Large intestine (tissue), 3 donors: ENCODE measurements at regions not wholly inside any gene's neighbourhood (a gene's known extent, or its start where the extent isn't known, plus 50 kb on each side); places are given as distances from the start of the nearest gene placed in this dataset.
"Not testable (repeated sequence)": the region's sequence is repeated elsewhere in the genome, so short reads cannot be mapped to it uniquely, and the experiment has no call there.

Source experiments
- DNase-seq, 2 donors: peaks; one replicate each; pipeline versions ENCODE4 v3.0.0 to v3.0.0-alpha.2; 2013
- H3K27ac ChIP-seq: one replicate; pipeline ENCODE4 v1.5.1; 2013; ENCODE audit warnings: low read length
- H3K27me3 ChIP-seq: 2 replicates; pipeline ENCODE4 v1.6.1; 2013; ENCODE audit warnings: low read length; ENCODE audit not compliant: control insufficient read depth, insufficient read depth
- H3K36me3 ChIP-seq: 2 replicates; pipeline ENCODE4 v1.6.1; 2013; ENCODE audit warnings: low read length; ENCODE audit not compliant: control insufficient read depth, insufficient read depth
- H3K4me1 ChIP-seq: one replicate; pipeline ENCODE4 v1.6.1; 2013; ENCODE audit warnings: low read length; ENCODE audit not compliant: control insufficient read depth, insufficient read depth
- H3K4me3 ChIP-seq: one replicate; pipeline ENCODE4 v1.5.1; 2013; ENCODE audit warnings: low read length
- H3K9me3 ChIP-seq: one replicate; pipeline ENCODE4 v1.6.1; 2013; ENCODE audit warnings: mild to moderate bottlenecking, low read depth, low read length, moderate library complexity; ENCODE audit not compliant: control insufficient read depth
- WGBS: methylation state at CpG from one replicate; pipeline ENCODE4 v1.1.5; 2013; ENCODE audit warnings: low lambda C conversion rate; ENCODE audit not compliant: insufficient coverage; 5-methylcytosine and 5-hydroxymethylcytosine counted together

- 100% methylated on average over 2 of the region's 6 CpGs for WGBS
Observed at GRCh38 chr9:108750661-108751215, 105.0 kb downstream of the ACTL7B start.

GRCh38 chr9:108748776-108749175, 107.0 kb downstream of the ACTL7B start:
- H3K27ac ChIP-seq, result peak overlapping the region; percentile 74

More at GRCh38 chr9:108750661-108751215, 105.0 kb downstream of the ACTL7B start:
- no peak overlapping the region for H3K27ac ChIP-seq
- H3K9me3 ChIP-seq, result no peaks in the 10 kb centered on the region
- H3K27me3 ChIP-seq, result no peaks in the 10 kb centered on the region
- no peak for DNase-seq
- H3K36me3 ChIP-seq, result no peaks in the 10 kb centered on the region
- no peak overlapping the region for H3K4me3 ChIP-seq
- peaks cover 8% of the 10 kb centered on the region for H3K4me1 ChIP-seq

GRCh38 chr9:108746864-108747263, 108.9 kb downstream of the ACTL7B start:
- H3K36me3 ChIP-seq, result no peaks in the 10 kb centered on the region
- DNase-seq, result no peak
- H3K9me3 ChIP-seq, result no peaks in the 10 kb centered on the region
- H3K4me3 ChIP-seq, result no peak overlapping the region
- peaks cover 12% of the 10 kb centered on the region for H3K4me1 ChIP-seq
- no peaks in the 10 kb centered on the region for H3K27me3 ChIP-seq
- no CpG with 5 or more reads among the region's 2 CpGs for WGBS
- no peak overlapping the region for H3K27ac ChIP-seq

More at GRCh38 chr9:108748776-108749175, 107.0 kb downstream of the ACTL7B start:
- H3K27me3 ChIP-seq, result no peaks in the 10 kb centered on the region
- H3K4me1 ChIP-seq, result peaks cover 12% of the 10 kb centered on the region
- DNase-seq, result peak; percentile 80 to 92
- H3K36me3 ChIP-seq, result no peaks in the 10 kb centered on the region
- no peak overlapping the region for H3K4me3 ChIP-seq
- H3K9me3 ChIP-seq, result no peaks in the 10 kb centered on the region

GRCh38 chr9:108746001-108746400, 109.8 kb downstream of the ACTL7B start:
- Histone ChIP-seq H3K27ac (no peak overlapping the region), H3K36me3 (no peaks in the 10 kb centered on the region), H3K4me3 (no peak overlapping the region), H3K4me1 (peaks cover 12% of the 10 kb centered on the region), H3K9me3 (no peaks in the 10 kb centered on the region), H3K27me3 (no peaks in the 10 kb centered on the region)
- DNase-seq, result no peak
- no CpG with 5 or more reads among the region's 3 CpGs for WGBS

- Histone ChIP-seq H3K27ac (no peak overlapping the region), H3K4me3 (no peak overlapping the region), H3K36me3 (no peaks in the 10 kb centered on the region), H3K9me3 (no peaks in the 10 kb centered on the region), H3K4me1 (peaks cover 12% of the 10 kb centered on the region), H3K27me3 (no peaks in the 10 kb centered on the region)
- DNase-seq, result no peak
- 75% methylated on average over 2 of the region's 2 CpGs for WGBS
Observed at GRCh38 chr9:108744641-108745040, 111.1 kb downstream of the ACTL7B start.

GRCh38 chr9:108743901-108744371, 111.8 kb downstream of the ACTL7B start:
- H3K27ac ChIP-seq, result no peak overlapping the region
- no peaks in the 10 kb centered on the region for H3K36me3 ChIP-seq
- H3K4me1 ChIP-seq, result peaks cover 8% of the 10 kb centered on the region
- no peaks in the 10 kb centered on the region for H3K9me3 ChIP-seq
- no peaks in the 10 kb centered on the region for H3K27me3 ChIP-seq
- no CpG with 5 or more reads among the region's 6 CpGs for WGBS
- DNase-seq, result no peak
- H3K4me3 ChIP-seq, result no peak overlapping the region

- no CpG with 5 or more reads among the region's 2 CpGs for WGBS
- no peak overlapping the region for H3K27ac ChIP-seq
Observed at GRCh38 chr9:108743416-108743815, 112.4 kb downstream of the ACTL7B start.

GRCh38 chr9:108742191-108742590, 113.6 kb downstream of the ACTL7B start:
- DNase-seq, result no peak
- WGBS, result 40% methylated on average over 1 of the region's 5 CpGs
- peaks cover 4% of the 10 kb centered on the region for H3K4me1 ChIP-seq
- H3K27ac ChIP-seq, result no peak overlapping the region
- no peaks in the 10 kb centered on the region for H3K36me3 ChIP-seq
- no peak overlapping the region for H3K4me3 ChIP-seq
- no peaks in the 10 kb centered on the region for H3K27me3 ChIP-seq
- H3K9me3 ChIP-seq, result no peaks in the 10 kb centered on the region

More at GRCh38 chr9:108743416-108743815, 112.4 kb downstream of the ACTL7B start:
- DNase-seq, result no peak
- Histone ChIP-seq H3K9me3 (no peaks in the 10 kb centered on the region), H3K36me3 (no peaks in the 10 kb centered on the region), H3K27me3 (no peaks in the 10 kb centered on the region), H3K4me3 (no peak overlapping the region), H3K4me1 (peaks cover 6% of the 10 kb centered on the region)

GRCh38 chr9:108731292-108731691, 124.5 kb downstream of the ACTL7B start:
- not testable (repeated sequence) for H3K4me1 ChIP-seq, DNase-seq, H3K27ac ChIP-seq, H3K9me3 ChIP-seq, H3K36me3 ChIP-seq, H3K27me3 ChIP-seq, H3K4me3 ChIP-seq
- 100% methylated on average over 1 of the region's 1 CpG for WGBS

- no CpG with 5 or more reads among the region's 2 CpGs for WGBS
- Histone ChIP-seq H3K27ac (peak overlapping the region; percentile 56), H3K36me3 (no peaks in the 10 kb centered on the region), H3K27me3 (no peaks in the 10 kb centered on the region), H3K4me1 (peaks cover 4% of the 10 kb centered on the region), H3K9me3 (no peaks in the 10 kb centered on the region), H3K4me3 (no peak overlapping the region)
- peak; percentile 42 to 61 for DNase-seq
Observed at GRCh38 chr9:108727580-108728111, 128.1 kb downstream of the ACTL7B start.

- Histone ChIP-seq H3K4me1 (peaks cover 4% of the 10 kb centered on the region), H3K36me3 (no peaks in the 10 kb centered on the region), H3K4me3 (no peak overlapping the region), H3K27me3 (no peaks in the 10 kb centered on the region), H3K9me3 (no peaks in the 10 kb centered on the region), H3K27ac (no peak overlapping the region)
- no CpG with 5 or more reads among the region's 5 CpGs for WGBS
- no peak for DNase-seq
Observed at GRCh38 chr9:108724652-108725051, 131.1 kb downstream of the ACTL7B start.
